Activated T-helper 17 cell treated with anti-CD3 and anti-CD28 coated beads, Interleukin-2, amount 50 U/mL, for 72 hours (primary cell): ENCODE measurements at regions not wholly inside any gene's neighbourhood (a gene's known extent, or its start where the extent isn't known, plus 50 kb on each side); places are given as distances from the start of the nearest gene placed in this dataset.

Experiments
- ATAC-seq: fragments of 150-1000 bp; cut with Tn5 transposase; replicated peaks from 2 replicates; pipeline ENCODE4 v1.10.0; 2021; ENCODE audit warnings: mild to moderate bottlenecking, moderate library complexity
- H3K27ac Mint-ChIP-seq: one replicate; pipeline ENCODE4 v1.8.0; 2022; ENCODE audit warnings: mixed read lengths
- H3K27me3 Mint-ChIP-seq: one replicate; pipeline ENCODE4 v1.8.0; 2022; ENCODE audit warnings: mixed read lengths
- H3K36me3 Mint-ChIP-seq: one replicate; pipeline ENCODE4 v1.8.0; 2022; ENCODE audit warnings: low read depth, mild to moderate bottlenecking, mixed read lengths
- H3K4me1 Mint-ChIP-seq: one replicate; pipeline ENCODE4 v1.8.0; 2022; ENCODE audit warnings: mixed read lengths
- H3K4me3 Mint-ChIP-seq: one replicate; pipeline ENCODE4 v1.8.0; 2022; ENCODE audit warnings: mild to moderate bottlenecking, mixed read lengths
- H3K9me3 Mint-ChIP-seq: one replicate; pipeline ENCODE4 v1.8.0; 2022; ENCODE audit warnings: mixed read lengths

GRCh38 chr5:4065472-4066320, 470.1 kb downstream of the IRX1 start:
- no peaks in the 10 kb centered on the region for H3K27me3 Mint-ChIP-seq
- no peak for ATAC-seq
- peaks cover 18% of the 10 kb centered on the region for H3K9me3 Mint-ChIP-seq
- H3K4me1 Mint-ChIP-seq = no peaks in the 10 kb centered on the region
- H3K27ac Mint-ChIP-seq = no peak overlapping the region
- no peak overlapping the region for H3K4me3 Mint-ChIP-seq
- H3K36me3 Mint-ChIP-seq = no peaks in the 10 kb centered on the region

GRCh38 chr5:4068171-4068570, 472.5 kb downstream of the IRX1 start:
- Mint-ChIP-seq H3K27ac (no peak overlapping the region), H3K27me3 (no peaks in the 10 kb centered on the region), H3K9me3 (peaks cover 14% of the 10 kb centered on the region), H3K36me3 (no peaks in the 10 kb centered on the region), H3K4me1 (no peaks in the 10 kb centered on the region), H3K4me3 (no peak overlapping the region)
- no peak for ATAC-seq

- Mint-ChIP-seq H3K9me3 (peaks cover 28% of the 10 kb centered on the region), H3K4me3 (no peak overlapping the region), H3K27ac (no peak overlapping the region), H3K27me3 (no peaks in the 10 kb centered on the region), H3K36me3 (no peaks in the 10 kb centered on the region), H3K4me1 (no peaks in the 10 kb centered on the region)
- no peak for ATAC-seq
Observed at GRCh38 chr5:4078544-4078943, 482.9 kb downstream of the IRX1 start.

- Mint-ChIP-seq H3K4me1 (no peaks in the 10 kb centered on the region), H3K36me3 (no peaks in the 10 kb centered on the region), H3K4me3 (no peak overlapping the region), H3K27me3 (no peaks in the 10 kb centered on the region), H3K27ac (no peak overlapping the region), H3K9me3 (peaks cover 28% of the 10 kb centered on the region)
- ATAC-seq = no peak
Observed at GRCh38 chr5:4079831-4080230, 484.2 kb downstream of the IRX1 start.

GRCh38 chr5:4080370-4080769, 484.7 kb downstream of the IRX1 start:
- Mint-ChIP-seq H3K4me3 (no peak overlapping the region), H3K4me1 (no peaks in the 10 kb centered on the region), H3K27me3 (no peaks in the 10 kb centered on the region), H3K27ac (no peak overlapping the region), H3K9me3 (peaks cover 25% of the 10 kb centered on the region), H3K36me3 (no peaks in the 10 kb centered on the region)
- no peak for ATAC-seq

GRCh38 chr5:4081059-4081458, 485.4 kb downstream of the IRX1 start:
- Mint-ChIP-seq H3K27me3 (no peaks in the 10 kb centered on the region), H3K36me3 (no peaks in the 10 kb centered on the region), H3K27ac (no peak overlapping the region), H3K4me1 (no peaks in the 10 kb centered on the region), H3K4me3 (no peak overlapping the region), H3K9me3 (peaks cover 23% of the 10 kb centered on the region)
- ATAC-seq = no peak

GRCh38 chr5:4081466-4081865, 485.8 kb downstream of the IRX1 start:
- no peaks in the 10 kb centered on the region for H3K4me1 Mint-ChIP-seq
- H3K36me3 Mint-ChIP-seq = no peaks in the 10 kb centered on the region
- no peak for ATAC-seq
- H3K4me3 Mint-ChIP-seq = no peak overlapping the region
- H3K9me3 Mint-ChIP-seq = peaks cover 23% of the 10 kb centered on the region
- no peak overlapping the region for H3K27ac Mint-ChIP-seq
- no peaks in the 10 kb centered on the region for H3K27me3 Mint-ChIP-seq

- no peaks in the 10 kb centered on the region for H3K36me3 Mint-ChIP-seq
- H3K4me3 Mint-ChIP-seq = no peak overlapping the region
- no peak overlapping the region for H3K27ac Mint-ChIP-seq
Observed at GRCh38 chr5:4082966-4083564, 487.4 kb downstream of the IRX1 start.

GRCh38 chr5:4083591-4084337, 488.1 kb downstream of the IRX1 start:
- H3K36me3 Mint-ChIP-seq = no peaks in the 10 kb centered on the region
- peaks cover 23% of the 10 kb centered on the region for H3K9me3 Mint-ChIP-seq
- H3K27me3 Mint-ChIP-seq = no peaks in the 10 kb centered on the region
- no peak overlapping the region for H3K27ac Mint-ChIP-seq
- H3K4me3 Mint-ChIP-seq = no peak overlapping the region
- no peak for ATAC-seq
- no peaks in the 10 kb centered on the region for H3K4me1 Mint-ChIP-seq

More at GRCh38 chr5:4082966-4083564, 487.4 kb downstream of the IRX1 start:
- no peak for ATAC-seq
- Mint-ChIP-seq H3K9me3 (peaks cover 23% of the 10 kb centered on the region), H3K27me3 (no peaks in the 10 kb centered on the region), H3K4me1 (no peaks in the 10 kb centered on the region)

GRCh38 chr5:4086081-4086480, 490.4 kb downstream of the IRX1 start:
- no peaks in the 10 kb centered on the region for H3K27me3 Mint-ChIP-seq
- no peak for ATAC-seq
- H3K27ac Mint-ChIP-seq = no peak overlapping the region
- H3K4me1 Mint-ChIP-seq = no peaks in the 10 kb centered on the region
- no peak overlapping the region for H3K4me3 Mint-ChIP-seq
- H3K9me3 Mint-ChIP-seq = peaks cover 4% of the 10 kb centered on the region
- no peaks in the 10 kb centered on the region for H3K36me3 Mint-ChIP-seq

- Mint-ChIP-seq H3K4me3 (no peak overlapping the region), H3K4me1 (no peaks in the 10 kb centered on the region), H3K36me3 (no peaks in the 10 kb centered on the region), H3K9me3 (peaks cover 3% of the 10 kb centered on the region), H3K27ac (no peak overlapping the region), H3K27me3 (no peaks in the 10 kb centered on the region)
- no peak for ATAC-seq
Observed at GRCh38 chr5:4087110-4087509, 491.5 kb downstream of the IRX1 start.

- no peak overlapping the region for H3K27ac Mint-ChIP-seq
- no peaks in the 10 kb centered on the region for H3K36me3 Mint-ChIP-seq
- H3K27me3 Mint-ChIP-seq = no peaks in the 10 kb centered on the region
- no peaks in the 10 kb centered on the region for H3K4me1 Mint-ChIP-seq
- no peak overlapping the region for H3K4me3 Mint-ChIP-seq
- H3K9me3 Mint-ChIP-seq = no peaks in the 10 kb centered on the region
- ATAC-seq = no peak
Observed at GRCh38 chr5:4089087-4089486, 493.5 kb downstream of the IRX1 start.

GRCh38 chr5:4093236-4093635, 497.6 kb downstream of the IRX1 start:
- no peaks in the 10 kb centered on the region for H3K27me3 Mint-ChIP-seq
- no peak for ATAC-seq
- H3K27ac Mint-ChIP-seq = no peak overlapping the region
- H3K4me3 Mint-ChIP-seq = no peak overlapping the region
- no peaks in the 10 kb centered on the region for H3K36me3 Mint-ChIP-seq
- H3K4me1 Mint-ChIP-seq = no peaks in the 10 kb centered on the region
- peaks cover 8% of the 10 kb centered on the region for H3K9me3 Mint-ChIP-seq

- no peak for ATAC-seq
- no peak overlapping the region for H3K4me3 Mint-ChIP-seq
- H3K4me1 Mint-ChIP-seq = no peaks in the 10 kb centered on the region
- H3K27me3 Mint-ChIP-seq = no peaks in the 10 kb centered on the region
- H3K9me3 Mint-ChIP-seq = peaks cover 11% of the 10 kb centered on the region
- H3K27ac Mint-ChIP-seq = no peak overlapping the region
- H3K36me3 Mint-ChIP-seq = no peaks in the 10 kb centered on the region
Observed at GRCh38 chr5:4093970-4094369, 498.3 kb downstream of the IRX1 start.
